B cell (primary cell): ENCODE measurements at regions not wholly inside any gene's neighbourhood (a gene's known extent, or its start where the extent isn't known, plus 50 kb on each side); places are given as distances from the start of the nearest gene placed in this dataset.

Source experiments
- ATAC-seq: fragments of 200-7000 bp; cut with Tn5 transposase; one replicate; pipeline ENCODE4 v1.10.0; 2021; ENCODE audit warnings: low read depth, mild to moderate bottlenecking, moderate number of reproducible peaks, moderate library complexity
- CTCF ChIA-PET: fragments of 350-600 bp; sonication (Branson Sonifier 250); formaldehyde crosslinking; loops from one replicate; lab custom pipeline; 2021; ENCODE audit warnings: antibody characterized with exemption, inconsistent platforms; lab: Charles Lee
- POLR2A ChIA-PET: fragments of 350-600 bp; sonication (Branson Sonifier 250); formaldehyde crosslinking; loops from one replicate; lab custom pipeline; 2021; ENCODE audit warnings: antibody characterized with exemption; lab: Charles Lee
- DNase-seq: peaks from one replicate; pipeline ENCODE4 v3.0.0; 2013
- H2AFZ ChIP-seq: 2 replicates; pipeline ENCODE4 v1.6.1; 2012; ENCODE audit warnings: mild to moderate bottlenecking, low read depth, low read length; ENCODE audit not compliant: insufficient read depth, poor library complexity, severe bottlenecking
- H3K27ac ChIP-seq, 2 donors: 1 replicate in 1 of 2; 2 replicates in 1 of 2; pipeline ENCODE4 v1.5.1; 2012 to 2013; ENCODE audit warnings: low read length in 2 of 2, mild to moderate bottlenecking in 2 of 2, moderate library complexity in 1 of 2
- H3K27me3 ChIP-seq, 4 experiments: fragments of 200-600 bp in 1 of 4; sonication (generic) in 1 of 4; replicated peaks in 1 of 4; 1 replicate in 2 of 4; 2 replicates in 2 of 4; pipeline versions ENCODE4 v1.6.1 to v1.7.0; 2013 to 2016; ENCODE audit warnings: low read length in 3 of 4, mild to moderate bottlenecking in 2 of 4, mixed read lengths in 1 of 4, moderate library complexity in 1 of 4; ENCODE audit not compliant: insufficient read depth in 4 of 4, control insufficient read depth in 3 of 4; ENCODE audit errors: control extremely low read depth in 1 of 4
- H3K36me3 ChIP-seq, 2 experiments: replicated peaks in 1 of 2; 1 replicate in 1 of 2; 2 replicates in 1 of 2; pipeline versions ENCODE4 v1.6.1 to v1.7.1; 2013; ENCODE audit warnings: low read length in 1 of 2; ENCODE audit not compliant: insufficient read depth in 2 of 2, control insufficient read depth in 1 of 2; ENCODE audit errors: control extremely low read depth in 1 of 2, extremely low read depth in 1 of 2
- H3K4me1 ChIP-seq, 2 donors: fragments of 200-600 bp in 1 of 2; sonication (generic) in 1 of 2; 1 replicate in 1 of 2; 2 replicates in 1 of 2; pipeline versions ENCODE4 v1.5.1 to v1.6.1; 2013 to 2017; ENCODE audit warnings: low read length in 2 of 2; ENCODE audit not compliant: control insufficient read depth in 2 of 2, insufficient read depth in 2 of 2
- H3K4me2 ChIP-seq: replicated peaks from 2 replicates; pipeline ENCODE3; 2012; ENCODE audit warnings: mild to moderate bottlenecking, low read depth, low read length; ENCODE audit not compliant: poor library complexity, severe bottlenecking
- H3K4me3 ChIP-seq, 5 experiments: fragments of 200-600 bp in 1 of 5; sonication (generic) in 1 of 5; 1 replicate in 3 of 5; 2 replicates in 2 of 5; pipeline versions ENCODE4 v1.5.1 to v1.7.0; 2011 to 2016; ENCODE audit warnings: low read length in 4 of 5, mild to moderate bottlenecking in 4 of 5, low read depth in 2 of 5, control low read depth in 1 of 5, moderate library complexity in 1 of 5; ENCODE audit not compliant: insufficient read depth in 1 of 5; ENCODE audit errors: control extremely low read depth in 1 of 5, extremely low read depth in 1 of 5
- H3K79me2 ChIP-seq: fragments of 200-600 bp; sonication (generic); one replicate; pipeline ENCODE4 v1.6.0; 2016; ENCODE audit warnings: low read length; ENCODE audit not compliant: control insufficient read depth, insufficient read depth
- H3K9ac ChIP-seq: fragments of 200-600 bp; sonication (generic); 2 replicates; pipeline ENCODE4 v1.6.1; 2017; ENCODE audit warnings: mild to moderate bottlenecking, low read length, moderate library complexity
- H3K9me3 ChIP-seq, 3 donors: one replicate each; pipeline versions ENCODE4 v1.6.1 to v1.7.1; 2013; ENCODE audit warnings: low read length in 2 of 3; ENCODE audit not compliant: control insufficient read depth in 2 of 3, insufficient read depth in 1 of 3; ENCODE audit errors: control extremely low read depth in 1 of 3
- H4K20me1 ChIP-seq: 2 replicates; pipeline ENCODE4 v1.6.0; 2012; ENCODE audit warnings: mild to moderate bottlenecking, low read length; ENCODE audit not compliant: insufficient read depth, control insufficient read depth, poor library complexity, severe bottlenecking
- H3K27ac Mint-ChIP-seq: one replicate; pipeline ENCODE4 v1.8.0; 2021; ENCODE audit warnings: mixed read lengths
- H3K27me3 Mint-ChIP-seq: one replicate; pipeline ENCODE4 v1.8.0; 2021; ENCODE audit warnings: mixed read lengths
- H3K4me1 Mint-ChIP-seq: one replicate; pipeline ENCODE4 v1.8.0; 2021; ENCODE audit warnings: mixed read lengths
- H3K4me3 Mint-ChIP-seq: one replicate; pipeline ENCODE4 v1.8.0; 2021; ENCODE audit warnings: mixed read lengths
- H3K9me3 Mint-ChIP-seq: one replicate; pipeline ENCODE4 v1.8.0; 2022; ENCODE audit warnings: mixed read lengths; ENCODE audit not compliant: insufficient read depth
- EZH2 ChIP-seq: IDR thresholded peaks from 2 replicates; pipeline ENCODE4 v1.6.1; 2012; ENCODE audit warnings: borderline replicate concordance, low read depth, mild to moderate bottlenecking, moderate library complexity, low read length; ENCODE audit not compliant: insufficient read depth, poor library complexity, severe bottlenecking
- WGBS: methylation state at CpG from one replicate; pipeline ENCODE4 v1.1.5; 2013; ENCODE audit warnings: missing lambda C conversion rate; ENCODE audit not compliant: insufficient coverage; 5-methylcytosine and 5-hydroxymethylcytosine counted together
- intact Hi-C: fragments of 100-400 bp; cut with micrococcal nuclease; formaldehyde crosslinking; loops from one replicate; pipeline ENCODE4 v1.10.0; 2022
- TF ChIP-seq, protein P1 (sequence below): fragments of 200-600 bp; IDR thresholded peaks from one replicate; pipeline ENCODE4 v1.8.0; 2022; ENCODE audit warnings: antibody characterized with exemption, mild to moderate bottlenecking

GRCh38 chr3:104896624-104897023, 470.1 kb upstream of the ALCAM start:
- WGBS, result 100% methylated on average over 1 of the region's 1 CpG
- peaks cover 5% of the 10 kb centered on the region for H3K27me3 Mint-ChIP-seq
- H3K9me3 ChIP-seq, result no peaks in the 10 kb centered on the region
- POLR2A ChIA-PET, result no interaction called here
- H3K9ac ChIP-seq, result no peak overlapping the region
- H3K27ac ChIP-seq, result no peak overlapping the region
- ATAC-seq (no peak), DNase-seq (no peak)
- no peak overlapping the region for H3K4me3 Mint-ChIP-seq
- intact Hi-C loops, result no loop called here
- no peaks in the 10 kb centered on the region for H3K9me3 Mint-ChIP-seq
- no peaks in the 10 kb centered on the region for H3K27me3 ChIP-seq
- no peak overlapping the region for H2AFZ ChIP-seq
- no peaks in the 10 kb centered on the region for H3K36me3 ChIP-seq
- CTCF ChIA-PET, result no interaction called here
- H3K79me2 ChIP-seq, result no peaks in the 10 kb centered on the region
- no peaks in the 10 kb centered on the region for H3K4me1 ChIP-seq
- H3K4me3 ChIP-seq, result no peak overlapping the region
- H4K20me1 ChIP-seq, result no peaks in the 10 kb centered on the region
- no peak overlapping the region for H3K4me2 ChIP-seq
- no peak overlapping the region for H3K27ac Mint-ChIP-seq
- no peaks in the 10 kb centered on the region for H3K4me1 Mint-ChIP-seq
- no peak for TF ChIP-seq EZH2
- TF ChIP-seq, protein P1, sequence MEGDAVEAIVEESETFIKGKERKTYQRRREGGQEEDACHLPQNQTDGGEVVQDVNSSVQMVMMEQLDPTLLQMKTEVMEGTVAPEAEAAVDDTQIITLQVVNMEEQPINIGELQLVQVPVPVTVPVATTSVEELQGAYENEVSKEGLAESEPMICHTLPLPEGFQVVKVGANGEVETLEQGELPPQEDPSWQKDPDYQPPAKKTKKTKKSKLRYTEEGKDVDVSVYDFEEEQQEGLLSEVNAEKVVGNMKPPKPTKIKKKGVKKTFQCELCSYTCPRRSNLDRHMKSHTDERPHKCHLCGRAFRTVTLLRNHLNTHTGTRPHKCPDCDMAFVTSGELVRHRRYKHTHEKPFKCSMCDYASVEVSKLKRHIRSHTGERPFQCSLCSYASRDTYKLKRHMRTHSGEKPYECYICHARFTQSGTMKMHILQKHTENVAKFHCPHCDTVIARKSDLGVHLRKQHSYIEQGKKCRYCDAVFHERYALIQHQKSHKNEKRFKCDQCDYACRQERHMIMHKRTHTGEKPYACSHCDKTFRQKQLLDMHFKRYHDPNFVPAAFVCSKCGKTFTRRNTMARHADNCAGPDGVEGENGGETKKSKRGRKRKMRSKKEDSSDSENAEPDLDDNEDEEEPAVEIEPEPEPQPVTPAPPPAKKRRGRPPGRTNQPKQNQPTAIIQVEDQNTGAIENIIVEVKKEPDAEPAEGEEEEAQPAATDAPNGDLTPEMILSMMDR, result no peak

DNA sequence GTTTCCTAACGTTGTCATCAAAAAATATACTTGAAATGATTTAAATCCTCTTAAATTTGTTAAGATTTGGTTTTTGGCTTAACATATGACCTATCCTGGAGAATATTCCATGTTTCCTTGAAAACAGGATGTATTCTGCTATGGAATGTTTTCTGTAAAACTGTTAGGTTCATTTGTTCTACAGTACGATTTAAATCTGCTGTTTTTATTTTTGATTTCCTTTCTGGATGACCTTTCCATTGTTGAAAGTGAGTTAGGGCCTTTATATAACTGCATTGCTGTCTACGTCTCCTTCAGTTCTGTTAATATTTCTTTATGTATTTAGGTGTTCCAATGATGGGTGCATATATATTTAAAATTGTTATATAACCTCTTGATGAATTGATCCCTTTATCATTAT, 465.3 kb upstream of the ALCAM start:
- Histone ChIP-seq H3K4me2 (no peak overlapping the region), H3K79me2 (no peaks in the 10 kb centered on the region), H4K20me1 (no peaks in the 10 kb centered on the region), H3K27ac (no peak overlapping the region), H3K27me3 (no peaks in the 10 kb centered on the region), H3K9me3 (peaks cover 0 to 15% (median 4%) of the 10 kb centered on the region in 3 donors), H3K36me3 (no peaks in the 10 kb centered on the region), H2AFZ (no peak overlapping the region), H3K9ac (no peak overlapping the region), H3K4me1 (no peaks in the 10 kb centered on the region), H3K4me3 (no peak overlapping the region)
- no peak overlapping the region for H3K4me3 Mint-ChIP-seq
- intact Hi-C loops, result no loop called here
- H3K27ac Mint-ChIP-seq, result no peak overlapping the region
- ChIA-PET POLR2A (no interaction called here), CTCF (no interaction called here)
- no peak for DNase-seq
- H3K27me3 Mint-ChIP-seq, result no peaks in the 10 kb centered on the region
- no peak for TF ChIP-seq EZH2
- TF ChIP-seq, protein P1, result no peak
- no peak for ATAC-seq
- H3K4me1 Mint-ChIP-seq, result no peaks in the 10 kb centered on the region
- WGBS, result 89% methylated on average over 1 of the region's 3 CpGs
- peaks cover 3% of the 10 kb centered on the region for H3K9me3 Mint-ChIP-seq
